ENCODE measurements at regions not wholly inside any gene's neighbourhood (a gene's known extent, or its start where the extent isn't known, plus 50 kb on each side); places are given as distances from the start of the nearest gene placed in this dataset.

GRCh38 chr14:34038358-34039057 lies 87.6 kb upstream of the EGLN3 start:
- Histone ChIP-seq H3K9me3 (ENCODE audit: control insufficient read depth in 2 of 3, insufficient read depth in 1 of 3, low read length in 3 of 3) (no peaks in the 10 kb centered on the region), H3K27ac (ENCODE audit: low read depth in 2 of 2, low read length in 2 of 2) (no peak overlapping the region), H3K36me3 (ENCODE audit: control insufficient read depth in 2 of 3, insufficient read depth in 3 of 3, low read length in 3 of 3) (no peaks in the 10 kb centered on the region), H3K4me1 (ENCODE audit: control insufficient read depth in 2 of 3, insufficient read depth in 2 of 3, low read depth in 1 of 3, low read length in 3 of 3) (no peaks in the 10 kb centered on the region), H3K9ac (ENCODE audit: low read length in 3 of 3) (no peak overlapping the region), H3K27me3 (ENCODE audit: control insufficient read depth, insufficient read depth, low read length) (no peaks in the 10 kb centered on the region), H3K4me3 (ENCODE audit: low read length in 3 of 3) (no peak overlapping the region)
- FAIRE-seq: no peak
- intact Hi-C loops (cut with DNase I): no loop called here
- DNase-seq: peak in 1 of 5 donors; percentile 25
- TF ChIP-seq, protein P1, sequence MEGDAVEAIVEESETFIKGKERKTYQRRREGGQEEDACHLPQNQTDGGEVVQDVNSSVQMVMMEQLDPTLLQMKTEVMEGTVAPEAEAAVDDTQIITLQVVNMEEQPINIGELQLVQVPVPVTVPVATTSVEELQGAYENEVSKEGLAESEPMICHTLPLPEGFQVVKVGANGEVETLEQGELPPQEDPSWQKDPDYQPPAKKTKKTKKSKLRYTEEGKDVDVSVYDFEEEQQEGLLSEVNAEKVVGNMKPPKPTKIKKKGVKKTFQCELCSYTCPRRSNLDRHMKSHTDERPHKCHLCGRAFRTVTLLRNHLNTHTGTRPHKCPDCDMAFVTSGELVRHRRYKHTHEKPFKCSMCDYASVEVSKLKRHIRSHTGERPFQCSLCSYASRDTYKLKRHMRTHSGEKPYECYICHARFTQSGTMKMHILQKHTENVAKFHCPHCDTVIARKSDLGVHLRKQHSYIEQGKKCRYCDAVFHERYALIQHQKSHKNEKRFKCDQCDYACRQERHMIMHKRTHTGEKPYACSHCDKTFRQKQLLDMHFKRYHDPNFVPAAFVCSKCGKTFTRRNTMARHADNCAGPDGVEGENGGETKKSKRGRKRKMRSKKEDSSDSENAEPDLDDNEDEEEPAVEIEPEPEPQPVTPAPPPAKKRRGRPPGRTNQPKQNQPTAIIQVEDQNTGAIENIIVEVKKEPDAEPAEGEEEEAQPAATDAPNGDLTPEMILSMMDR (IDR thresholded peaks at IDR 0.05; ENCODE audit: borderline replicate concordance, extremely low read depth, insufficient read depth): no peak

- FAIRE-seq (no peak), DNase-seq (no peak)
- intact Hi-C loops (cut with DNase I): no loop called here
- no peak overlapping the region for H3K9ac ChIP-seq (ENCODE audit: low read length in 3 of 3)
- H3K4me3 ChIP-seq (ENCODE audit: low read length in 3 of 3): no peak overlapping the region
- H3K36me3 ChIP-seq (ENCODE audit: control insufficient read depth in 2 of 3, insufficient read depth in 3 of 3, low read length in 3 of 3): no peaks in the 10 kb centered on the region
- H3K4me1 ChIP-seq (ENCODE audit: control insufficient read depth in 2 of 3, insufficient read depth in 2 of 3, low read depth in 1 of 3, low read length in 3 of 3): no peaks in the 10 kb centered on the region
- TF ChIP-seq, protein P1 (IDR thresholded peaks at IDR 0.05; ENCODE audit: borderline replicate concordance, extremely low read depth, insufficient read depth): no peak
- no peaks in the 10 kb centered on the region for H3K9me3 ChIP-seq (ENCODE audit: control insufficient read depth in 2 of 3, insufficient read depth in 1 of 3, low read length in 3 of 3)
- H3K27me3 ChIP-seq (ENCODE audit: control insufficient read depth, insufficient read depth, low read length): no peaks in the 10 kb centered on the region
- no peak overlapping the region for H3K27ac ChIP-seq (ENCODE audit: low read depth in 2 of 2, low read length in 2 of 2)
Observed at GRCh38 chr14:34036319-34036766, 85.5 kb upstream of the EGLN3 start.

DNA sequence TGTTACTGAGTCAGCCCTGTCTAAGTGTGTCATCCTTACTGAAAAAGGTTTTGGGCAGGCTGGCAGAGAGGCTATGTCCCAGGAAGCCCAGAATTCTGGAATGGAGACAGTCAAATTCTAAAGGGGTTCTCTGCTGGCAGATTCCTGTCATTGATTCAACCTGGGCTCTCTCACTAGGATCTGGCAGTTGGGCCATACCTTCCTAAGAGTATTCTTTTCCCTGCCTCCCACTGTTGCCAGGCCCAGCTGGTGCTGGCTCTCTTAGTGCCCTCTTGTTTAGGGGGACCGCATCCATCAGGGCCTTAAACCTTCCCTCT lies 85.0 kb upstream of the EGLN3 start:
- Histone ChIP-seq H3K36me3 (ENCODE audit: control insufficient read depth in 2 of 3, insufficient read depth in 3 of 3, low read length in 3 of 3) (no peaks in the 10 kb centered on the region), H3K4me3 (ENCODE audit: low read length in 3 of 3) (no peak overlapping the region), H3K27me3 (ENCODE audit: control insufficient read depth, insufficient read depth, low read length) (no peaks in the 10 kb centered on the region), H3K4me1 (ENCODE audit: control insufficient read depth in 2 of 3, insufficient read depth in 2 of 3, low read depth in 1 of 3, low read length in 3 of 3) (no peaks in the 10 kb centered on the region), H3K9me3 (ENCODE audit: control insufficient read depth in 2 of 3, insufficient read depth in 1 of 3, low read length in 3 of 3) (no peaks in the 10 kb centered on the region), H3K27ac (ENCODE audit: low read depth in 2 of 2, low read length in 2 of 2) (no peak overlapping the region), H3K9ac (ENCODE audit: low read length in 3 of 3) (no peak overlapping the region)
- DNase-seq (no peak), FAIRE-seq (no peak)
- intact Hi-C loops (cut with DNase I): no loop called here
- TF ChIP-seq, protein P1 (IDR thresholded peaks at IDR 0.05; ENCODE audit: borderline replicate concordance, extremely low read depth, insufficient read depth): no peak
